ENCODE measurements at regions not wholly inside any gene's neighbourhood (a gene's known extent, or its start where the extent isn't known, plus 50 kb on each side); places are given as distances from the start of the nearest gene placed in this dataset.
A peak's percentile ranks its signal among the peaks of the same experiment; 100 is the strongest.

DNA sequence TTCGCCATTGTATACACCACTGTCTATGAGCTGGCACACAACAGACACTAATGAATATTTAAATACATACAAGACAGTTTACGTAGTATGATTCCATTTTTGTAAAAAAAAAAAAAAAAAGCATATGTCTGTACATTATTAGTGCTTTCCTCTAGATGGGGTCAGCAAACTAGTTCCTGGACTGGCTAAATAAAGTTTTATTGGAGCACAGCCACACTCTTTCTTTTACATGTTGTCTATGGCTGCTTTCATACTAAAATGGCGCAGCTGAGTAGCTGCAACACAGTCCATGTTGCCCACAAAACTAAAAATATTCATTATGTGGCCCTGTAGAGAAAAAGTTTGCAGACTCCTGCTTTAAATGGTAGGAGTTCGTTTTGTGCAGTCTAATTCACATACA lies 70.7 kb upstream of the FRMD4B start:
- DNase-seq (ENCODE audit: low read depth) = no peak
- TF ChIP-seq, protein P1, sequence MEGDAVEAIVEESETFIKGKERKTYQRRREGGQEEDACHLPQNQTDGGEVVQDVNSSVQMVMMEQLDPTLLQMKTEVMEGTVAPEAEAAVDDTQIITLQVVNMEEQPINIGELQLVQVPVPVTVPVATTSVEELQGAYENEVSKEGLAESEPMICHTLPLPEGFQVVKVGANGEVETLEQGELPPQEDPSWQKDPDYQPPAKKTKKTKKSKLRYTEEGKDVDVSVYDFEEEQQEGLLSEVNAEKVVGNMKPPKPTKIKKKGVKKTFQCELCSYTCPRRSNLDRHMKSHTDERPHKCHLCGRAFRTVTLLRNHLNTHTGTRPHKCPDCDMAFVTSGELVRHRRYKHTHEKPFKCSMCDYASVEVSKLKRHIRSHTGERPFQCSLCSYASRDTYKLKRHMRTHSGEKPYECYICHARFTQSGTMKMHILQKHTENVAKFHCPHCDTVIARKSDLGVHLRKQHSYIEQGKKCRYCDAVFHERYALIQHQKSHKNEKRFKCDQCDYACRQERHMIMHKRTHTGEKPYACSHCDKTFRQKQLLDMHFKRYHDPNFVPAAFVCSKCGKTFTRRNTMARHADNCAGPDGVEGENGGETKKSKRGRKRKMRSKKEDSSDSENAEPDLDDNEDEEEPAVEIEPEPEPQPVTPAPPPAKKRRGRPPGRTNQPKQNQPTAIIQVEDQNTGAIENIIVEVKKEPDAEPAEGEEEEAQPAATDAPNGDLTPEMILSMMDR (IDR thresholded peaks at IDR 0.05; ENCODE audit: insufficient read depth, low read length) = no peak
- H3K4me3 ChIP-seq (ENCODE audit: low read depth, low read length) = no peak overlapping the region

DNA sequence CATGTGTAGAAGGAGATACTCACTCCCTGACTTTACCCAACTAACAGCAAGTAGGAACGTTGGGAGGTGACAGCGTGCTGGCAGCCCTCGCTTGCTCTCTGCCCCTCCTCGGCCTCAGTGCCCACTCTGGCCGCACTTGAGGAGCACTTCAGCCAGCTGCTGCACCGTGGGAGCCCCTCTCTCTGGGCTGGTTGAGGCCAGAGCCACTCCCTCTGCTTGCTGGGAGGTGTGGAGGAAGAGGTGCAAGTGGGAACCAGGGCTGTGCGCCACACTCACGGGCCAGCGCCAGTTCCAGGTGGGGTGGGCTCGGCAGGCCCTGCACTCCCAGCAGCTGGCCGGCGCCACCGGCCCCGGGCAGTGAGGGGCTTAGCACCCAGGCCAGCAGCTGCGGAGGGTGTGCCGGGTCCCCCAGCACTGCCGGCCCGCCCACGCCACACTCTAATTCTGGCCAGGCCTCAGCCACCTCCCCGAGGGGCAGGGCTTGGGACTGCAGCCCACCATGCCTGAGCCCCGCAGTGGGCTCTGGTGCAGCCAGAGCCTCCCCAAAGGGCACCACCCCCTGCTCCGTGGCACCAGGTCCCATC lies 68.4 kb upstream of the FRMD4B start:
- DNase-seq (ENCODE audit: low read depth) = no peak

DNA sequence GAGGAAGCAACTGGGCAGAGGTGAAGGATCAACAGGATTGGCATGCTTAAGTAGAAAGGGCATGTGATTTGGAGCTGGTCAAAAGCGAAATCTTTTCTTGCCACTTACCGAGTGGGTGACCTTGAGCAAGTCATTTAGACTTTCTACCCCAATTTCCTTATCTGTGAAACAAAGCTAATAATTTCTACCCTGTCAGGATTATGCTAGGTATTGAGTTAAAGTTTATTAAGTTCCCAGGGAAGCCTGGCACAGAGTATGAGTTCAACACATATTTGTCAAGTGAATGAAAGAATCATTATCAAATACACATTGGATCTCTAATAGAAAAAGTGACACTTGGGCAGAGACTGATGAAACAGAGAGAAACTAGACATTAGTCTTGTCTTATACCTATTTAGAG lies 66.4 kb upstream of the FRMD4B start:
- H3K4me3 ChIP-seq (ENCODE audit: low read depth, low read length) = no peak overlapping the region
- no peak for DNase-seq (ENCODE audit: low read depth)
- TF ChIP-seq, protein P1 (IDR thresholded peaks at IDR 0.05; ENCODE audit: insufficient read depth, low read length) = no peak

More for the DNA sequence above, 68.4 kb upstream of the FRMD4B start:
- TF ChIP-seq, protein P1 (IDR thresholded peaks at IDR 0.05; ENCODE audit: insufficient read depth, low read length) = no peak
- no peak overlapping the region for H3K4me3 ChIP-seq (ENCODE audit: low read depth, low read length)

DNA sequence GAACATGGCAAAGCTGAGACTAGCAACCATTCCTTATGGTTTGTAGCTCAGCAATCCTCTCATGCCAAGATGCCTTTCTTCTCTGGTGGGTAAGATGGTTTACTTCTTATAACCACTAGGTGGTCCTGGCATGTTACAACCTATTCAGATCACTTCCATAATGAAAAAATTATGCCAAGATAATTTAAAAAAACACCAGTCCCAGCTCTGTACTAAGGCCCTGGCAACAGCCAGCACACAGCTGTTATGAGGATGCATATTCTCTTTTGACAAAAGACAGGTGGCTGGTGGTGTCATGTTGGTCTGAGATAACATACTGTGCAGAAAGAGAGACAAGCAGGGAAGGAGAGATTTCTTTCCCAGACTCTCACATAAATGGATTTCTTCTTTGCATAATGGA lies 65.7 kb upstream of the FRMD4B start:
- TF ChIP-seq, protein P1 (IDR thresholded peaks at IDR 0.05; ENCODE audit: insufficient read depth, low read length) = peak; percentile 11
- DNase-seq (ENCODE audit: low read depth) = no peak
- no peak overlapping the region for H3K4me3 ChIP-seq (ENCODE audit: low read depth, low read length)

DNA sequence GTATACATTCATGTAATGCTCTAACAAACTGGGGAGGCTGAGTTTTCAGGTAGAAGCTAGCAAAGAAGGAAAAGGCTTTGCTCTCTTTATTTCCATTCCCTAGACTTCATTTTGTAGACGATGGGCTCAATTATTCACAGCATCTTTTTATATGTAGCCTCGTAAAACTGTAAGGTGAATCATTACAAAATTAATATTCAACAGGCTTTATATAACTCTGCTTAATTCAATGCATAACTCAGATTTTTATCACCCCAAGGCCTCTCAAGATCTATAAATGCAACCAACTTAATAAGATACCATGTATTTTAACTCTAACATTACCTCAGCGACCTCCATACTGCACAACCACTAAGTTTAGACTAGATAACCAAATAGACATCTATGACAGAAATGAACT lies 63.0 kb upstream of the FRMD4B start:
- H3K4me3 ChIP-seq (ENCODE audit: low read depth, low read length) = no peak overlapping the region
- TF ChIP-seq, protein P1 (IDR thresholded peaks at IDR 0.05; ENCODE audit: insufficient read depth, low read length) = no peak
- DNase-seq (ENCODE audit: low read depth) = no peak

DNA sequence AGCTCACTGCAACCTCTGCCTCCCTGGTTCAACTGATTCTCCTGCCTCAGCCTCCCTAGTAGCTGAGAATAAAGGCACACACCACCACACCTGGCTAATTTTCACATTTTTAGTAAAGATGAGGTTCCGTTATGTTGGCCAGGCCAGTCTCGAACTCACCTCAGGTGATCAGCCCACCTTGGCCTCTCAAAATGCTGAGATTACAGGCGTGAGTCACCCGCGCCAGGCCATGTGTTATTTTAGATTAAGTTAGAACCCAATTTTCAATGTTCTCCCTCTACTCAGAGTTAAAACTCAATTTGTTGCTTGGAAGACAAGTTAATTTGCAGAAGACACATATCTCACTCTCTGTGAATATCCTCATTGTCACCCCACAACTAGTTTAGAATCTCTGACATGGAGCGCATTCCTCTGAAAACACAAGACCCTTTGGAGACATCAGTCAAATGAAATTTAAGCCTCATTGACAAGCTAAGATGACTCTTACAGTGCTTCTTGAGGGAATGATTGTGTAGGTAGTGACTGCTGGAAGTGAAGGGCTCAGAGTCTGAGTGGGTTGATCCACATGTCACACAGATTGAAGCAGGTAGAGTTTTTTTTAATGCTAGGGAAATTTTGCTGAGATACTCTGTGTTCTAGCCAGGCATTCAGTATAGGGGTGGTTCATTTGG lies 60.6 kb upstream of the FRMD4B start:
- DNase-seq (ENCODE audit: low read depth) = no peak
- no peak overlapping the region for H3K4me3 ChIP-seq (ENCODE audit: low read depth, low read length)
- TF ChIP-seq, protein P1 (IDR thresholded peaks at IDR 0.05; ENCODE audit: insufficient read depth, low read length) = no peak

All from fibroblast of the aortic adventitia (primary cell).